HUES6 (cell line): ENCODE measurements at regions not wholly inside any gene's neighbourhood (a gene's known extent, or its start where the extent isn't known, plus 50 kb on each side); places are given as distances from the start of the nearest gene placed in this dataset.

Experiments used
- H3K27ac ChIP-seq: 2 replicates; pipeline ENCODE4 v1.7.0; 2013; ENCODE audit warnings: low read depth, mild to moderate bottlenecking, low read length, inconsistent platforms
- H3K27me3 ChIP-seq: 2 replicates; pipeline ENCODE4 v1.6.1; 2013; ENCODE audit warnings: low read length; ENCODE audit not compliant: control insufficient read depth, insufficient read depth
- H3K36me3 ChIP-seq: 2 replicates; pipeline ENCODE4 v1.6.1; 2013; ENCODE audit warnings: low read length; ENCODE audit not compliant: control insufficient read depth, insufficient read depth
- H3K4me1 ChIP-seq: 2 replicates; pipeline ENCODE4 v1.6.1; 2013; ENCODE audit warnings: low read length; ENCODE audit not compliant: control insufficient read depth, insufficient read depth
- H3K4me3 ChIP-seq: 2 replicates; pipeline ENCODE4 v1.5.1; 2013; ENCODE audit warnings: low read depth, low read length
- H3K9ac ChIP-seq: one replicate; pipeline ENCODE4 v1.6.1; 2013; ENCODE audit warnings: mild to moderate bottlenecking, low read length
- H3K9me3 ChIP-seq: 2 replicates; pipeline ENCODE4 v1.6.1; 2013; ENCODE audit warnings: low read depth, low read length; ENCODE audit not compliant: control insufficient read depth, insufficient read depth

DNA sequence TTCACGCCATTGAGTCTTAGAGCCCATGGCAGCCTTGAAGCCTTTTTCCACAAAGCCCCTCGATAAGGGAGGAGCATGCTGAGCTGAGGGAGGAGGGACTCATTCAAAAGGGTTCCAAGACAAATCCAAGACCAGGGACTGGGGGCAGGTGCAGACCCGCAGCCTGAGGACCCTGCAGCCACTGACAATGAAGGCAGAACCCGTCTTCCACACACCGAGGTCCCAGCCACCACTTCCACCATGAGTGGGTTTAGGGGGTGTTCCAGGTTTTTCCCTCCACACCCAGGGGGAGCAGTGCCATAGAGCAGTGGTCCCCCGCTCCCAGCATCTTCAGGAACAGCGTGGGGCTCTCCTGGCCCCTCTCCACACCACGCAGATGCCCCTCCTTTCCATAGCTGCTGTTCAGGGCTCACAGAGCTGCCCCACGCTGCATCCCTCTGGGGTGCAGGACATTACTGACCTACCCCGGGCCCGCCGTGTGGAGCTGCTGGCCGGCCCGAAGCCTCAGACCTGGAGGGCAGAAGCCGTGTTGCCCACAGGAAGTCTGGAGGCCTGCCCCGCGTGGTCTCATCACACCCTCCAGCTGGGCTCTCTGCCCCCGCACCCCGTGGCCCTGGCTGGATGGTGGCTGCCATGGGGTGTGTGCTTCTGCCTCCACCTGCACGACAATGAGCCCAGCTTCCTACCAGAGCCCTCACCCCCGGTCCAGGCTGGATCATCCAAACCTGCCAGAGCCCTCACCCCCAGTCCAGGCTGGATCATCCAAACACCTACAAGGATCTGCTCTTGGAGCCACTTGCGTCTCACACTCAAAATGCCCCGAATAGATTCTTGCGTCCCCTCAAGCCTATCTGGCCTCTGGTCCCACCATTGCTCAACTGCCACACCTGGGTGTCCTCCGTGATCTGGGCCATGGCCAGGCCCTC lies 220.0 kb upstream of the TCERG1L start:
- no peak overlapping the region for H3K4me3 ChIP-seq

GRCh38 chr10:131532291-131532690 lies 220.8 kb upstream of the TCERG1L start:
- no peaks in the 10 kb centered on the region for H3K9me3 ChIP-seq
- no peaks in the 10 kb centered on the region for H3K4me1 ChIP-seq
- no peaks in the 10 kb centered on the region for H3K36me3 ChIP-seq
- H3K9ac ChIP-seq = no peak overlapping the region
- no peak overlapping the region for H3K27ac ChIP-seq
- no peak overlapping the region for H3K4me3 ChIP-seq
- no peaks in the 10 kb centered on the region for H3K27me3 ChIP-seq

More for the DNA sequence above, 220.0 kb upstream of the TCERG1L start:
- Histone ChIP-seq H3K4me1 (no peaks in the 10 kb centered on the region), H3K27me3 (no peaks in the 10 kb centered on the region), H3K9ac (no peak overlapping the region), H3K27ac (no peak overlapping the region), H3K36me3 (no peaks in the 10 kb centered on the region), H3K9me3 (no peaks in the 10 kb centered on the region)

GRCh38 chr10:131532745-131533341 lies 221.3 kb upstream of the TCERG1L start:
- Histone ChIP-seq H3K27me3 (no peaks in the 10 kb centered on the region), H3K4me3 (no peak overlapping the region), H3K9me3 (no peaks in the 10 kb centered on the region), H3K27ac (no peak overlapping the region), H3K4me1 (no peaks in the 10 kb centered on the region), H3K36me3 (no peaks in the 10 kb centered on the region), H3K9ac (no peak overlapping the region)

- H3K27me3 ChIP-seq = no peaks in the 10 kb centered on the region; the same call in 1 of the 2 replicates
- no peak overlapping the region for H3K4me3 ChIP-seq
- no peaks in the 10 kb centered on the region for H3K9me3 ChIP-seq
- no peak overlapping the region for H3K27ac ChIP-seq
- H3K9ac ChIP-seq = no peak overlapping the region
- H3K36me3 ChIP-seq = no peaks in the 10 kb centered on the region
- no peaks in the 10 kb centered on the region for H3K4me1 ChIP-seq
Measured at GRCh38 chr10:131533846-131534526, 222.5 kb upstream of the TCERG1L start.

DNA sequence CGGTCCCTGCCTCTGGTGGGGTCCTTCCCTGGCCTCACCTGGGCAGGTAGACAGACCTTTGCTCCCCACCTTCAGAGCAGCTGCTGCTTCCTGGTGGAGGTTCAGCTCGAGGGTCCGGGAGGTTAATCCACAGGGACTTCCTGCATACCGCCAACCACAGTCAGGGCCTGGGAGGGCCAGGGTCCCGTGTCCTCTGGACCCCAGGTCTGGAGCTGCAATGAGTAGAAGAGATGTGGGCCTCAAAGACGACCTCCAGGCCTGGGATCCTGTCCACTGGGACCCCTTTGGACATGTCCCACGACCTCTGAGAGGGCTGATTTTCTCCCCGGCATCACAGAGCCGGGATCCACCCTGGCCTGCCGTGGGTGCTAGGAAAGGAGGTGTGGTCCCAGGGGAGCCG lies 223.3 kb upstream of the TCERG1L start:
- no peaks in the 10 kb centered on the region for H3K9me3 ChIP-seq
- no peak overlapping the region for H3K27ac ChIP-seq
- H3K9ac ChIP-seq = no peak overlapping the region
- H3K4me1 ChIP-seq = no peaks in the 10 kb centered on the region
- no peaks in the 10 kb centered on the region; the same call in 1 of the 2 replicates for H3K27me3 ChIP-seq
- H3K4me3 ChIP-seq = no peak overlapping the region
- no peaks in the 10 kb centered on the region for H3K36me3 ChIP-seq

DNA sequence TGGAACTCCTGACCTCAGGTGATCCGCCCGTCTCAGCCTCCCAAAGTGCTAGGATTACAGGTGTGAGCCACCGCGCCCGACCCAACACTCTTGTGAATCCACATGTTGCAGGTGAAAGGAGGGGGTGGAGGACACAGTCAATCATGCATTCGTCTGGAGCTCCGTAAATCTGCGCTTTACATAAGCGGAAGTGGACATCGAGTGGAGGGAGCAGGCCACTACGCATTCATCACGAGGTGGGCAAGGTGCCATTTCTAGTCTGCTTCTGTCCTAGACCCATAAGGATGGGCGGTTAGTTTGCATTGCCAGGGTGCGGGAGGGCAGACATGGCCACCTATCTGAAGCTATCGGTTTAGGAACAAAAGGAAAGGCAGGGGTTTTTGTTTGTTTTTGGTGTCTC lies 225.2 kb upstream of the TCERG1L start:
- H3K4me1 ChIP-seq = no peaks in the 10 kb centered on the region
- H3K9ac ChIP-seq = no peak overlapping the region
- no peaks in the 10 kb centered on the region for H3K36me3 ChIP-seq
- H3K9me3 ChIP-seq = no peaks in the 10 kb centered on the region
- H3K27ac ChIP-seq = no peak overlapping the region
- no peaks in the 10 kb centered on the region; the same call in 1 of the 2 replicates for H3K27me3 ChIP-seq
- H3K4me3 ChIP-seq = no peak overlapping the region

- Histone ChIP-seq H3K27ac (no peak overlapping the region), H3K36me3 (no peaks in the 10 kb centered on the region), H3K4me1 (no peaks in the 10 kb centered on the region), H3K9me3 (no peaks in the 10 kb centered on the region), H3K9ac (no peak overlapping the region), H3K4me3 (no peak overlapping the region), H3K27me3 (no peaks in the 10 kb centered on the region; the same call in 1 of the 2 replicates)
Measured at GRCh38 chr10:131537281-131537680, 225.8 kb upstream of the TCERG1L start.

DNA sequence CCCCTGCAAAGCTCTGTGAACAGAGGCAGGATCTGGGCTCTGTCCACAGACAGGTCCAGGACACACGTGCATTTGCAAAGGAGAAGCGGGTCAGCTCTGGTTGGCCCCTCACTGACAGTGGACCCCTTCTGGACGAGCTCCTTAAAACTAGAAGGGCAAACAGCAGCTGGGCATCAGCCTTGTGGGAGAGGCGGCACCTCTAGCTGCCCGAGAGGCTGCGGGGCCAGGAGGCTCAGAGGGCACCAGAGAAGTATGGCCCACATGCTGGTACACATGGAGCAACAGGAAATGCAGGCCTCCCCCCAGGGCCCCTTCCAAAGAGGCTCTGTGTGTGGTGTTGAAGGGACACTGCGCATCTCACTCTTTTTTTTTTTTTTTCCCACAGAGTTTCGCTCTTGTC lies 233.0 kb upstream of the TCERG1L start:
- Histone ChIP-seq H3K36me3 (no peaks in the 10 kb centered on the region), H3K27me3 (no peaks in the 10 kb centered on the region), H3K4me1 (peaks cover 4% of the 10 kb centered on the region; the same call in 1 of the 2 replicates), H3K27ac (no peak overlapping the region), H3K9ac (no peak overlapping the region), H3K9me3 (no peaks in the 10 kb centered on the region), H3K4me3 (no peak overlapping the region)

DNA sequence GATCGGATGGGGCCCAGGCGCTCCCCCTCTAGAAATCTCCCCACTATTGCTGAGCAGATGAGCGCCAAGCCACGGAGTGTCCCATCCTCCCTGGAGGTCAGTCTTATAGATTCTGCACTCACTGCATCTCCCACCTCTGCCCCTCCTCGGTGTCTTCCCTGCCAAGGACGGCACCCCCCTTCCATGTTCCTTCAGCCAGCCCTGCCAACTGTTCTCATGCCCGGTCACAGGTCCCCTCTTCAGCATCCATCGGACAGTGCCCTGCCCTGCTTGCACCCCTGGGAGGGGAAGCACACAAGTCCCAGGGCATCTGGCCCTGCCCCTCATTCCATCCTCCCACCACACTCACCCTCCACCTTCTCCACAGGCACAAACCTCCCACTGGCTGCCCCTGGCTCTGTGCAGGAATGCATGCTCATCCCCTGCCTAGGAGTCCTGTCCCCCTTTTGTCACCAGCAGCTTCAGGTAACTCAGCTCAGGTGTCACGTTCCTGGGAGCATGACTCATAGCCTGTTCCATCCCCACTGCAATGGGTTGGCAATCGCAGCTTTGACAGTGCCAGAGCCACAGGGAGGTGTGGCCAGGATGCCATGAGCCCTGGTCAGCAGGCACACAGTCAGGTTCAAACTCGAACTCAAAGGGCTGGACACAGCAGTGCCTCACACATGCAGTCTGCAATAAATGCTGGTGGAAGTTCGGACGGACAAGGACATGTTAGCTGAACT lies 234.7 kb upstream of the TCERG1L start:
- no peaks in the 10 kb centered on the region for H3K9me3 ChIP-seq
- no peaks in the 10 kb centered on the region for H3K27me3 ChIP-seq
- H3K4me1 ChIP-seq = peaks cover 4% of the 10 kb centered on the region; the same call in 1 of the 2 replicates
- H3K27ac ChIP-seq = no peak overlapping the region
- H3K36me3 ChIP-seq = no peaks in the 10 kb centered on the region
- no peak overlapping the region for H3K4me3 ChIP-seq
- H3K9ac ChIP-seq = no peak overlapping the region

GRCh38 chr10:131547129-131547799 lies 235.7 kb upstream of the TCERG1L start:
- Histone ChIP-seq H3K27me3 (no peaks in the 10 kb centered on the region), H3K9ac (no peak overlapping the region), H3K4me3 (no peak overlapping the region), H3K36me3 (no peaks in the 10 kb centered on the region), H3K4me1 (peaks cover 4% of the 10 kb centered on the region; the same call in 1 of the 2 replicates), H3K27ac (no peak overlapping the region), H3K9me3 (no peaks in the 10 kb centered on the region)
